ENCODE measurements at regions not wholly inside any gene's neighbourhood (a gene's known extent, or its start where the extent isn't known, plus 50 kb on each side); places are given as distances from the start of the nearest gene placed in this dataset.

DNA sequence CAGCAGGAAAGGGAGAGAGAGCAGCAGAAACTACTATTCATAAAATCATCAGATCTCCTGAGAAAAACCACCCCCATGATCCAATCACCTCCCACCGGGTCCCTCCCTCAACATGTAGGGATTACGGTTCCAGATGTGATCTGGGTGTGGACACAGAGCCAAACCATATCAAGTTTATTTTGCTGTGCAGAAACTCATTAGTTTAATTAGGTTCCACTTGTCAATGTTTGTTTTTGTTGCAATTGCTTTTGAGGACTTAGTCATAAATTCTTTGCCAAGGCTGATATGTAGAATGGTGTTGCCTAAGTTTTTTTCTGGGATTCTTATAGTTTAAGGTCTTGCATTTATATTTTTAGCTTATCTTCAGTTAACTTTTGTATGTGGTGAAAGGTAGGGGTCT is 422.0 kb upstream of the HS3ST5 start:
- Mint-ChIP-seq H3K27me3 (no peaks in the 10 kb centered on the region), H3K9me3 (peaks cover 16% of the 10 kb centered on the region), H3K36me3 (ENCODE audit: low read depth) (no peaks in the 10 kb centered on the region), H3K4me1 (no peaks in the 10 kb centered on the region), H3K4me3 (no peak overlapping the region), H3K27ac (no peak overlapping the region)
- DNase-seq: no peak
- no peak for ATAC-seq

DNA sequence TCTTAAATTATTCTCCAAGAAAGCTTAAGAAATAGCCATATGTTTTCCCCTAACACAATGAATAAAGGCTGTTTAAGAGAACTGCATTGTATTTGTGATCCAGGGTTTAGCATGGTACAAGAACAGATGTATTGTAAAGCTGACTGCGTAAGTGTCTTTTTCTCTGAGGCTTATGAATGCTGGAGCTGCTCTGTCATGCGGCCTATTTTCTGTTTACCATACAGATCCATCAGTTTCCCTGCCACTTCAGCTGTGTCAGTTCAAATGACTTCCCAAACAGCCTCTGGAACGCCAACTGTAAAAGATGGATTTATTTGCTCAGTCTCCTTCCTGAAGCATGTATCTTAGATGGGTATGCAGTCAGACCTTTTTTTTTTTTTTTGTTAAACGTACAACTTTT is 419.3 kb upstream of the HS3ST5 start:
- no peak for ATAC-seq
- no peaks in the 10 kb centered on the region for H3K36me3 Mint-ChIP-seq (ENCODE audit: low read depth)
- no peak overlapping the region for H3K27ac Mint-ChIP-seq
- no peak for DNase-seq
- H3K27me3 Mint-ChIP-seq: no peaks in the 10 kb centered on the region
- H3K9me3 Mint-ChIP-seq: peaks cover 16% of the 10 kb centered on the region
- H3K4me1 Mint-ChIP-seq: no peaks in the 10 kb centered on the region
- no peak overlapping the region for H3K4me3 Mint-ChIP-seq

DNA sequence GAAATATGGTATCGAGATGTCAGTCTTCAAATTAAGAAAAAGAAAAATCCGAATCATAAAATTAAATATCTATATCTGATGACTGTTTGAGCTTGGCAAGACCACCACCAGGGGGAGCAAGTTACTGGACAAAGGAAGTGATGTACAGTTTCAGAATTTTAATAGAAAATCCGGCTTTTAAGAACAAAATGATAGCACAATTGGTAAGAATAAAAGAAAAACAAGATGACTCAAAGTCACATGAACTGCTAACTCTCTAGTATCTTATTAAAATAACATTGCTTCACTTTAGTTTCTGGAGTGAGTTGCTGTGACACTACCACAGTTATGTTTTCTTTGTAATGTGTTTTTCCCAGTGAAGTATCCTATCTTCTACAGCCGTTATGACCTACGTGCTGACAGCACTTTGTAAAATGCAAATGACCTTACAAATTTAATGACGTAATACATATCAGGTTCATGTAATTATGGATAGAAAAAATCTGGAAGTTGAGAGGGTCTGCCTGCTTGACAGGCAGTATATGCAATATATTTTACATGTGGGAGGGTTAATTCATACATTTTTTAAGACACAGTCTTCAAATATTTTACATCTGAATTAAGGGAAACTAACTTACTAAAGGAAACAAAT is 405.3 kb upstream of the HS3ST5 start:
- Mint-ChIP-seq H3K27me3 (no peaks in the 10 kb centered on the region), H3K4me3 (no peak overlapping the region), H3K9me3 (no peaks in the 10 kb centered on the region), H3K27ac (no peak overlapping the region), H3K4me1 (no peaks in the 10 kb centered on the region), H3K36me3 (ENCODE audit: low read depth) (no peaks in the 10 kb centered on the region)
- DNase-seq: peak; percentile 32
- ATAC-seq: no peak

DNA sequence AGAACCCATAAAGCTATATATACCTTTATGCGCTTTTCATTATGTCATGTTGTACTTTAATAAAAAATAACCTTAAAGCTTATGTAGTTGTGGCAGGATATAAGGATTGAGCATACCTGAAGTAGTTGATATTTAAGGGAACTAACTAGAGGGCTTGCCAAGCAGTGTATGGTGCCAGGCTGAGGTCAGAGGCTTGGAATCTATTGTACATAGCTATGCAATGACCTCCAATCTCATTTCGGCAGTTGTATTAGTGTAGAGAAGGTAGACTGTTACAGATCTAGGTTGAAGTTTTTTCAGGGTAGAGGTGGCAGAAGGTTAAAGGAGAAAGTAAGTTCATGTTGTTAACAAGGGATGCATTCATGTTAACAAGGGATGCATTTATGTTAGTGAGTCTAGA is 397.7 kb upstream of the HS3ST5 start:
- ATAC-seq (no peak), DNase-seq (no peak)
- no peak overlapping the region for H3K4me3 Mint-ChIP-seq
- H3K27me3 Mint-ChIP-seq: no peaks in the 10 kb centered on the region
- no peak overlapping the region for H3K27ac Mint-ChIP-seq
- H3K9me3 Mint-ChIP-seq: peaks cover 4% of the 10 kb centered on the region
- no peaks in the 10 kb centered on the region for H3K36me3 Mint-ChIP-seq (ENCODE audit: low read depth)
- no peaks in the 10 kb centered on the region for H3K4me1 Mint-ChIP-seq

DNA sequence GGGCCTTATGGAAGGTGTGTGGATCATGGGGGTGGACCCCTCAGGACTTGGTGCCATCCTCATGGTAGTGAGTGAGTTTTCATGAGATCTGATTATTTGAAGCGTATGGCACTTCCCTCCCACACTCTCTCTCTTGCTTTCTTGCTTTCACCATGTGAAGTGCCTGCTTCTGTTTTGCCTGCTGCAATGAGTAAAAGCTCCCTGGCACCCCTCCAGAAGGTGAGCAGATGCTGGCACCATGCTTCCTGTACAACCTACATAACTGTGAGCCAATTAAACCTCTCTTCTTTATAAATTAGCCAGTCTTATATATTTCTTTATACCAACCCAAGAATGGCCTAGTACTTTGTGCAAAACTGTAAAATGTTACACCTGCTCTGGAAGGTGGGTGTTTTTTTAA is 396.8 kb upstream of the HS3ST5 start:
- no peaks in the 10 kb centered on the region for H3K27me3 Mint-ChIP-seq
- peaks cover 4% of the 10 kb centered on the region for H3K9me3 Mint-ChIP-seq
- H3K4me3 Mint-ChIP-seq: no peak overlapping the region
- no peak overlapping the region for H3K27ac Mint-ChIP-seq
- no peaks in the 10 kb centered on the region for H3K4me1 Mint-ChIP-seq
- H3K36me3 Mint-ChIP-seq (ENCODE audit: low read depth): no peaks in the 10 kb centered on the region
- DNase-seq (no peak), ATAC-seq (no peak)

DNA sequence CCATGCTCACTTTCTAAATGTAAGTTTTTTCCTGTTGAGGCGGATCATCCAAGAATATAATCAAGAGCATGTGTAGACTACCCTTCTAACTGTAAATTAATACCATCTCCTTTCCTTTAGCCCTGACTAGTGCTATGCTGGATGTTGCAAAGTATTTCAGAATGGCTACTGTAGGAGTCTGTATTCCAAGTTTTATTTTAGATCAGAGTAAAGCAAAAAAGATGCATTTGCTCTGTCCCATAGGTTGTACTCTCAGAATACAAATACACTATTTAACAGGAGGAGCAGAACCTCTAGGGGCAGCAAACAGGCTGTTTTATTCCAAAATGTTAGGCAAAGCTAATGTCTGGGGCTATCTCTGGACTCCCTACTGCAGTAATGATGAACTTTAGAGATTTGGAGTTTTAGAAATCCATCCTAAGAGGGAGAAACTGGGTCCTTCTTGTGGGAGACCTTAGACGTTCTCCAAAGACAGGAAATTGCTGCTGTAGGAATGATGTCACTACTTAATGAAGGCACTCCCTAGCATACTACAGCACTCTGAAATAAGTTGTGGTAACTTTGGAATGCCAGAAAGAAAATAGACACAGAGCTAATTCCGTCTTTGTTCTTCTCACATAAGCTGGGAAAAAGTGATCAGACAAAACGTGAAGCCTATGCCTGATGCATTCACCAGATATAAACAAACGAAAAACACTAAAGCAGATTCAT is 392.4 kb upstream of the HS3ST5 start:
- peaks cover 4% of the 10 kb centered on the region for H3K9me3 Mint-ChIP-seq
- ATAC-seq: no peak
- H3K4me1 Mint-ChIP-seq: no peaks in the 10 kb centered on the region
- no peak for DNase-seq
- no peak overlapping the region for H3K4me3 Mint-ChIP-seq
- H3K27me3 Mint-ChIP-seq: no peaks in the 10 kb centered on the region
- no peaks in the 10 kb centered on the region for H3K36me3 Mint-ChIP-seq (ENCODE audit: low read depth)
- H3K27ac Mint-ChIP-seq: no peak overlapping the region

DNA sequence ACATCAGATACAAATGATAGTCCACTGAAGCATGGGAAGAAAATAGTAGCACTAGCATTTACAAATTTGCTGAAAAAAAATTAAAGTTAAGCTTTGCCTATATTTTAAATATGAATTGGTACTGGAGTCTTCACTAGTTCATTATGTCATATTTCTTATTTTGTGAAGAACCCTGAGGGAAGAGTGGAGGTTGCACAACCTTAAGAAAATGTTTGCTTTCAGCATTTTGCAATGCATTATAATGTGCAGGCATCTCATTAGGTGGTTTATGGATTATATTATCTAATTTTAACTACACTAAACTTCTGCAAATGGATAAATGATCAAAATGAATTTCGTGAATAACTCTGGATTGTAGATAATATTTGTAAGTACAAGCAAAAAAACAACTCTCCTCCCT is 390.8 kb upstream of the HS3ST5 start:
- Mint-ChIP-seq H3K9me3 (peaks cover 6% of the 10 kb centered on the region), H3K4me1 (no peaks in the 10 kb centered on the region), H3K27ac (no peak overlapping the region), H3K36me3 (ENCODE audit: low read depth) (no peaks in the 10 kb centered on the region), H3K27me3 (no peaks in the 10 kb centered on the region), H3K4me3 (no peak overlapping the region)
- ATAC-seq (no peak), DNase-seq (no peak)

DNA sequence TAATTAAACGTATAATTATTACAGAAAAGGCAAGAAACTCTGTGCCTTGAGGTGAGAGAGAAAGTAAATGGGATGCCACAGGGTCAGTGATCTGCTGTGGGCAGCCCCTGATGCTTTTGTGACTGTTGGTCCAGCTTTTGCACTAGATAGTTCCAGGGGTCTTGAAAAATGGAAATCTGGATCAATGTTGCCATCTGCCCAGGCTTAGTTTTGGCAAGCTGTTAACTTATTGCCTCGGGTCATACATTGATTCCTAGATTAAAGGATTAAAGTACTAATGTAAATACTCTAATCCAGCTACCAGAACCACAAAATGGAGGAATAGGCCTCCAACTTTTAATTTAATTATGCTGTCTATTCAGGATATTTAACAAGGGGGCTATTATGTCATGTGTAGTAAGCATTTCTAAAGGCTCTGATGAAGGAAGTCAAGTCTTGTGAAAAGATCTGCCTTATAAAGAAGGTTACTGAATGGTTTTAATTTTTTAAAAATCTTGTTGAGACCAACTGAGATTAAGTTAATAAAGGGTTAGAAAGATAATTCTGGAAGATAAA is 376.0 kb upstream of the HS3ST5 start:
- ATAC-seq (no peak), DNase-seq (no peak)
- H3K4me3 Mint-ChIP-seq: no peak overlapping the region
- no peaks in the 10 kb centered on the region for H3K27me3 Mint-ChIP-seq
- H3K27ac Mint-ChIP-seq: no peak overlapping the region
- no peaks in the 10 kb centered on the region for H3K4me1 Mint-ChIP-seq
- no peaks in the 10 kb centered on the region for H3K9me3 Mint-ChIP-seq
- no peaks in the 10 kb centered on the region for H3K36me3 Mint-ChIP-seq (ENCODE audit: low read depth)

DNA sequence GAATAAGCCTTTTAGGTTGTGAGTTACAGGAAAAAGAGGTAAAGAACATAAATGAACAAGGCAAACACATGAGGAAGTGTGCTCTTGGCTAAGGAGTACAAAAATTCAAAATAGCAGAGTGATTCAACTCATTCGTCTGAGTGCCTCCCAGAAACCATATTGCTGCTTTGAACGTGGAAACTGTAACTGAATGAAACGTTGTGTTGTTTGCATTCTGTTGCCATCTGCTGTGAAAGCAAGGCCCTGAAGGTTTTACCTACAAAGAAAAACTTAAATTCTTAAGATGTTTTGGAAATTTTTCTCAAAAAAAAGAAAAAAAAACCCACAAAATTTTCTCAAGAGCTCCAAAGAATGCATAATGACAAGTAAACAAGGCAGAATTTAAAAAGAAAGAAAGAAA is 375.4 kb upstream of the HS3ST5 start:
- no peaks in the 10 kb centered on the region for H3K9me3 Mint-ChIP-seq
- H3K27me3 Mint-ChIP-seq: no peaks in the 10 kb centered on the region
- H3K4me1 Mint-ChIP-seq: no peaks in the 10 kb centered on the region
- no peak overlapping the region for H3K4me3 Mint-ChIP-seq
- H3K36me3 Mint-ChIP-seq (ENCODE audit: low read depth): no peaks in the 10 kb centered on the region
- no peak overlapping the region for H3K27ac Mint-ChIP-seq
- DNase-seq: no peak
- no peak for ATAC-seq

DNA sequence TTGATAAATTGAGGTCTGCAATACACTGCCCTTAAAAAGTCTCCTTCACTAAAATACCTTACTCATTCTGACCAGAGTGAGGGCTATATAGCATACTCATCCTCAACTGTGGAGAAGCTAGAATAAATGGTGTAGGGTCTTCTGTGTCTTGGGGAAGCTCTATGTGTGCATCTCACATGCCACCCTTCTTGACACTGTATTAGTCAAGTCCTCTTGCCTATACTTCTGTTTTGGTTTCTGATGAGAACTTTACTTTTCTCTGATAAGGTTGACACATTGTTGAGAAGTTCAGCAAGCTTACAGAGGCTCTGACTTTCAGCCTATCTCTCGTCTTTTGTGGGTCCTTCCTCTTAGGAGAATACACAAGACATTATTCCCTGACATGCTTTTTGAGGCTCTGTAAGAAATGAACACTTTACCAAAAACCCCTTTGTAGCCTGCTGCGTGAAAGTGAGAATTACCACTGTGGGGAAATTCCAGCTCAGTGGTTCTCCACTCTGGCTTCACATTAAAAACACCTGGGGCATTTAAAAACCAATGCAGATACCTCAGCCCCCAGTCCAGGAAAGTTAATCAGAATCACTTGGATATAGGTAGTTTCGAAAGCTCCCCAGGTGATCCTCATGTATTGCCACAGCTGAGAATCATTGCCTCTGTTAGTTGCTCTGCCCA is 372.1 kb upstream of the HS3ST5 start:
- Mint-ChIP-seq H3K4me1 (no peaks in the 10 kb centered on the region), H3K4me3 (no peak overlapping the region), H3K27ac (no peak overlapping the region), H3K36me3 (ENCODE audit: low read depth) (no peaks in the 10 kb centered on the region), H3K27me3 (no peaks in the 10 kb centered on the region), H3K9me3 (no peaks in the 10 kb centered on the region)
- DNase-seq (no peak), ATAC-seq (no peak)

DNA sequence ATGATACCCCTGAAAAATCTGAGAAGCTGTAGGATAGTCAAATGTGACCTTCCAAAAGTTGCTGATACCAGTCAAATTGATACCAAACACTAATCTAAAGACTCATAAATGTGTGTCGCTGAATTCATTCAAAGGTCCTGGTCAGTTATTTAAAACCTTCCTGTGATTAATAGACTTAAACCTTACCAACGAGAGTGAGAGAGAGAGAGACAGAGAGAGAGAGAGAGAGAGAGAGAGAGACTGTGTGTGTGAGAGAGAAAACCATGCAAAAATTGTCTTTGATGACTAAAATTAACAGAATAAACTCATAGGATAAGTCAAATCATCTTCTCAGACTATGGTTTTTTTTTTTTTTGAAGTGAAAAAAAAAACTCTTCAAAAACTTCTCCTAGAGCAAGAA is 370.9 kb upstream of the HS3ST5 start:
- Mint-ChIP-seq H3K4me1 (no peaks in the 10 kb centered on the region), H3K36me3 (ENCODE audit: low read depth) (no peaks in the 10 kb centered on the region), H3K9me3 (no peaks in the 10 kb centered on the region), H3K27ac (no peak overlapping the region), H3K4me3 (no peak overlapping the region), H3K27me3 (no peaks in the 10 kb centered on the region)
- ATAC-seq: no peak
- no peak for DNase-seq

DNA sequence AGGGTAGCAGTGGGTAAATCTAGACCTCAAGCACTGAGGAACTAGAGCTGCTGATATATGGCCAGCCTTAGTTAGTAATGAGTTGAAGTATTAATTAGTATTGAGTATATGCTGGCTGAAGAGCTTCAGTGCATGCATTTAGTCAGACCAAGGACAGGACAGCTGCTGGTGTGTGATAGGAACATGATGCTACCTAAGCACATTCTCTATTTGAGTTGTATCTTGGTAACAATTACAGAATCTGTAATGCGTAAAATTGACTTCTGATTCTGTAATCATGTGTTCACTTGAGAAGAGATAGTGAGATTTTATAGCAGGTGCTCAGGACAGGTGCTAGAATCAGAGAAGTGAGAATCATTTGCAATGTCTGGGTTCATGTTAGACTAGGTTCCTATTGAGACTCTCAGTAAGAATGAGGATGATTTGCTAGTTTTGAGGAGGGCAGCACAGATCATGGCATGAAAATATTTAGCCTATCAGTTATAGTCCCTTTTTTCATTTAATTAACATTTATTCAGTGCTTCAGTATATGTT is 369.4 kb upstream of the HS3ST5 start:
- no peak for DNase-seq
- no peak for ATAC-seq
- Mint-ChIP-seq H3K27me3 (no peaks in the 10 kb centered on the region), H3K36me3 (ENCODE audit: low read depth) (no peaks in the 10 kb centered on the region), H3K4me1 (no peaks in the 10 kb centered on the region), H3K9me3 (no peaks in the 10 kb centered on the region), H3K4me3 (no peak overlapping the region), H3K27ac (no peak overlapping the region)

DNA sequence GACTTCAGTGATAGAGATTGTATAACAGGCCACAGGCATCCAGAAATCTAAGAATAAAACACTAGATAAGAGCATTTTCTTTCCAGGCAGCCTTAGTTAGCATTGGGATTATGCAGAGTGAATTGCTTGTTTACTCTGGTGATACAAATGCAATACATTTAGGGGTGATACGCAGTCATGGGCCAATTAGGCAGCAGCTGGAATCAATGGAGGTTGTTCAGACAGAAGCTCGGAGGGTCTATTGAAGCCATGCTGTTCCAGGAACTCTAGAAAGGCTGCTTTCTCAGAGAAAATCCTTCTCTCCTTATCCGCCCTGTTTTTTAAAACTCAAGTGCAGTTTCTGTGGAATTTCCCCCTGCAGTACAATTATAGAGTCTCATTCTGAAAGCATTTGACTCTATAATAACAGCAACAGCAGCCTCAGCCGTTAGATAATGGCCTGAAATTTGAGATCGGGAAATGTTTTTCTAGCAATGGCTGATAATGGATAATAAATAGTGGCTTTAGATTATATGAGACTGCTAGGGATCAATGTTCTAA is 364.3 kb upstream of the HS3ST5 start:
- ATAC-seq: no peak
- H3K4me1 Mint-ChIP-seq: no peaks in the 10 kb centered on the region
- H3K9me3 Mint-ChIP-seq: no peaks in the 10 kb centered on the region
- no peak overlapping the region for H3K27ac Mint-ChIP-seq
- H3K27me3 Mint-ChIP-seq: no peaks in the 10 kb centered on the region
- DNase-seq: no peak
- no peak overlapping the region for H3K4me3 Mint-ChIP-seq
- no peaks in the 10 kb centered on the region for H3K36me3 Mint-ChIP-seq (ENCODE audit: low read depth)

DNA sequence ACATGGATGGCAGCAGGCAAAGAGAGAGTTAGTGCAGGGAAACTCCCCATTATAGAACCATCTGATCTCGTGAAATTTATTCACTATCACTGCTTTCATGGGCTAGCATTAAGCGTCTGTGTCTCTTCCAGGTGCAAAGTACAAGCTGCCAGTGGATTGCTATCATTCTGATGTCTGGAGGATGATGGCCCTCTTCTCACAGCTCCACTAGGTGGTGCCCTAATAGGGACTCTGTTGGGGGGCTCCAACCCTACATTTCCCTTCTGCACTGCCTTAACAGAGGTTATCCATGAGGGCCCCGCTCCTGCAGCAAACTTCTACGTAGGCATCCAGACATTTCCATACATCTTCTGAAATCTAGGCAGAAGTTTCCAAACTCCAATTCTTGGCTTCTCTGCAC is 347.8 kb upstream of the HS3ST5 start:
- DNase-seq: no peak
- H3K4me3 Mint-ChIP-seq: no peak overlapping the region

DNA sequence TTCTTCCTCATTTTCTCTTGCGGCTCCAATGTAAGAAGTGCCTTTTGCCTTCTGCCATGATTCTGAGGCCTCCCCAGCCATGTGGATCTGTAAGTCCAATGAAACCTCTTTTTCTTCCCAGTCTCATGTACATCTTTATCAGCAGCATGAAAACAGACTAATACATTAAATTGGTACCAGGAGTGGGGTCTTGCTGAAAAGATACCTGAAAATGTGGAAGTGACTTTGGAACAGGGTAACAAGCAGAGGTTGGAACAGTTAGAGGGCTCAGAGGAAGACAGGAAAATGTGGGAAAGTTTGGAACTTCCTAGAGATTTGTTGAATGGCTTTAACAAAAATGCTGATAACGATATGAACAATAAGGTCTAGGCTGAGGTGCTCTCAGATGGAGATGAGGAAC is 316.7 kb upstream of the HS3ST5 start:
- Mint-ChIP-seq H3K9me3 (peaks cover 32% of the 10 kb centered on the region), H3K4me3 (no peak overlapping the region), H3K36me3 (ENCODE audit: low read depth) (no peaks in the 10 kb centered on the region), H3K4me1 (no peaks in the 10 kb centered on the region), H3K27ac (no peak overlapping the region), H3K27me3 (no peaks in the 10 kb centered on the region)
- DNase-seq: no peak
- no peak for ATAC-seq

More for the DNA sequence above, 347.8 kb upstream of the HS3ST5 start:
- Mint-ChIP-seq H3K4me1 (no peaks in the 10 kb centered on the region), H3K27ac (no peak overlapping the region), H3K36me3 (ENCODE audit: low read depth) (no peaks in the 10 kb centered on the region), H3K9me3 (peaks cover 14% of the 10 kb centered on the region), H3K27me3 (no peaks in the 10 kb centered on the region)
- no peak for ATAC-seq
